ENCODE measurements at regions not wholly inside any gene's neighbourhood (a gene's known extent, or its start where the extent isn't known, plus 50 kb on each side); places are given as distances from the start of the nearest gene placed in this dataset.

DNA sequence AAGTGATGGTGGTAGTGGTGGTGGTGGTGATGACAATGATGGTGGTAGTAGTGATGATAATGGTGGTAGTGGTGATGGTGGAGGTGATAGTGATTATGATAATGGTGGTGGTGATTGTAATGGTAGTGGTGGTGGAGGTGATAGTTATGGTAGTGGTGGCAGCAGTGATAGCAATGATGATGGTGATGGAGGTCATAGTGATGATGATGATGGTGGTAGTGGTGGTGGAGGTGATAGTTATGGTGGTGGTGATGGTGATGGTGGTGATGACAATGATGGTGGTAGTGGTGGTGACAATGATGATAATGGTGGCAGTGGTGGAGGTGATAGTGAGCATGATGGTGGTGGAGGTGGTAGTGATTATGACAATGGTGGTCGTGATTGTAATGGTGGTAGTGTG, 191.7 kb upstream of the RNF32 start:
- no peak for DNase-seq (ENCODE audit: low read depth)

DNA sequence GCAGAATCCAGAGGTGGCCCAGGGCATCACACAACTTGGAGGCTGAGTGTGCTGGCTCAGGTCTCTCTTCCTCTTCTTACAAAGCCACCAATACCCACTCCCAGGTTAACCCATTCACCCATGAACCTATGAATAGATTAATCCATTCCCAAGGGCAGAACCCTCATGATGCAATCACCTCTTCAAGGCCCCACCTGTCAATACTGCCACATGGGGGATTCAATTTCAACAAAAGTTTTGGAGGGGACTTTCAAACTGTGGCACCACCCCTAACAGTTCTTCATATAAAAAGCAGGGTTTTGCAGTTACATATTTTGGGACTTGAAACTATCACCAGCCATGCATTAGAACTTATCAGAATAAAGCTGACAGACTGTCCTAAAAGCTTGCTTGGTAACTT, 193.6 kb upstream of the RNF32 start:
- DNase-seq (ENCODE audit: low read depth): no peak

DNA sequence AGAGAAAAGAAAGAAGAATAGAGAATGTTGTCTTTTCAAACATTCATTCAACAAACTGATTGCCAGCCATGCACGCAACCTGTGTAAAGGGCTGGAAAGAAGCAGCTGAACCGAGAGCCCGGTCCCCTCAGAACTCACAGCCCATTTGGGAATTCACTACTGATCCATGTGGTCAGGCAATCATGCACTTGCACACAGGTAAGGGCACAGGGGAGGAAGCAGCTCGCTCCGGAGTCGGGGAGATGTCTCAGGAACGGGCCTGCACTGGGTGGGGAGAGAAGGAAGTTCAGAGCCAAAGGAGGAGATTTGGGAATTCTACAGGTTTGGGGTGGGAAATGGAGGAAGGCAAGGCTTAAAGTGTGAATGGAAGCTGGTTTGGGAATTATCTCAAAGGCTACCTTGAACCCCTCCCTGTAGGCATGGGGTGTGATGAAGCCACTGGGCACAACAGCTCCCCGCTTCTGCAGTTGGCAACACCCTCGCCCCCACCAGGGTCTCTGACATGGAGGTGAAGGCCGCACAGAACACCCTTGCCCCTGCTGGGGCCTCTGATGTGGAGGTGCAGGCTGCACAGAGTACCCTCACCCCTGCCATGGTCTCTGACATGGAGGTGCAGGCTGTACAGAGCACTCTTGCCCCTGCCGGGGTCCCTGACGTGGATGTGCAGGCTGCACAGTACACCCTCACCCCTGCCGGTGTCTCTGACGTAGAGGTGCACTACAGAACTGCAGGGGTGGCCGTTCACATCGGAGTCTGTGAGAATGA, 194.4 kb upstream of the RNF32 start:
- DNase-seq (ENCODE audit: low read depth): no peak

DNA sequence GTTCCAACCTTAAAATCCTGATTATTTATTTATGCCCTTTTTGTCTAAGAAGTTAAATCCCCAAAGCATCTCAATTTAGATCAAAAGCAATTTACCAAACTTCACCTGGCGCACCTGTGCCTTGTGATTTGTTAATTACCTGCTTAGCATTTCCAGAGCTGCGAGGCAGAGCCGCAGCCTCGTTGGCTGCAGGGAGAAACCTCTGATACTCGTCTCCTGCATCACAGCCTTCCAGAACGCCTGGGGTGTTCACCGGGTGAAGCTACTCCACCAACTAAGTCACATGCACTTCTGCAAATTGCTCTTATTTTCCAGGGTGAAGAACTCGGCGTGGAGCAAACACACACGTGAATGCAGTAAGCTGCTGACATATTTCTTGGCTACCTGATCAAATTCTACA, 198.1 kb upstream of the RNF32 start:
- no peak for DNase-seq (ENCODE audit: low read depth)

DNA sequence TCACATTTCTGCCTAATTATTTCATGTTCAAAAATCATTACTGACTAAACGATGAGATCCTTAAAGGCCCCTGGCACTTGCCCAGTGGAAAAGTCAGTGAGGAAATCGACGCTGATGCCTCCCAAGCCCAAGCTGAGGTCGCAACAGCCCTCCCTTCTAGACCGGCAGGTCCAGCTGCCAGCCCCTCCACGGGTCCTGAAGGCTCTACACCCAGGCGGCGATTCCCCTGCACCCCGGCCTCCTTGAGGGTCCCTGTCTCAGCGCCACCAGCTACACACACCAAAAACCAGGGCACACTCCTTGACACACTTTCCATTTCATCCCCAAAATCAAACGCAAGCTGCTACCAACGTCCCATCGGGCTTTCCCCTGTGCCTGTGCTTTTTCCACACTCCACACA, 200.1 kb upstream of the RNF32 start:
- DNase-seq (ENCODE audit: low read depth): no peak

DNA sequence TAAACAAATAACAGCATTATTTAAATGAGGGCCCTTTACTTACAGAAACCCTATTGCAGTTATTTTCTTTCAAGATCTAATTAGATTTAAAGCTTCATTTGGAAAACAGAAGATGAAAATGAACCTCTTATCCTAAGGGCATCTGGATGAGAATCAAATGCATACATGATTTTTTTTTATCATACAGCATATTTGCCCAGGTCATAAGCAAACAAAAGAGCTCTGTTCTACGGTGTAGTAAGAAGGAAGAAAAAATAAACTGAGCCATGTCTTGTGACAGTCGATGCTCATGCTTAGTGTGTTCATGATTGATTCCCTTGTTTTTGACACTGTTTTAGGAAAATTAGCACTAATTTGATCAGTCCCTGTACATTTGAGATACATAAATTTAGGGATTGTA, 202.6 kb upstream of the RNF32 start:
- no peak for DNase-seq (ENCODE audit: low read depth)

DNA sequence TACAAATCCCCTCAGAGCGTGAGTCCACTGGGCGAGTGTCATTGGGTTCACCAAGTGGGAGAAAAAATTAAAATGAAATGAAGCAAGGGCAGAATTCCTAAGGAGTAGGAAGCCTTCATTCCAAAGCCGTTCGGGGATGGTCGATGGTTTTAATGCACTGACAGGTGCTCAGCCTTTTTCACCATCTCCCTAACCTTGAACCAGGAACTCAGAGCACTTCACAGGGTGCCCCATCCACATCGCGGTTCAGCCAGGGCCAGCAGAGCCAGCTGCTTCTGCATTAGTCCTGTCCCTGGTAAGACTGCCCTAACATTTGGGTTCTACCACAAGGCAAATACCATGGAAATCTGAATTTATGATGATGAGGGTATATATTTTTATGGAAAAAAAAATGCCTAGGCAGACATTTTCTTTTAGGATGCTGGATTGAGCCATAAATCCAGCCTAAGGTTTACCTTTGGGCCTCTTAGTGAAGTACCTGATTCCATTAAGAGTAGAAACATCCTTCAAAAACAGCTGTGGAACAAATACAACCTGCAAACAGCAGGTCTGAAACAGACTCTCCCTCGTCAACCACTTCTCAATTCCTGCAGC, 203.5 kb upstream of the RNF32 start:
- no peak for DNase-seq (ENCODE audit: low read depth)

DNA sequence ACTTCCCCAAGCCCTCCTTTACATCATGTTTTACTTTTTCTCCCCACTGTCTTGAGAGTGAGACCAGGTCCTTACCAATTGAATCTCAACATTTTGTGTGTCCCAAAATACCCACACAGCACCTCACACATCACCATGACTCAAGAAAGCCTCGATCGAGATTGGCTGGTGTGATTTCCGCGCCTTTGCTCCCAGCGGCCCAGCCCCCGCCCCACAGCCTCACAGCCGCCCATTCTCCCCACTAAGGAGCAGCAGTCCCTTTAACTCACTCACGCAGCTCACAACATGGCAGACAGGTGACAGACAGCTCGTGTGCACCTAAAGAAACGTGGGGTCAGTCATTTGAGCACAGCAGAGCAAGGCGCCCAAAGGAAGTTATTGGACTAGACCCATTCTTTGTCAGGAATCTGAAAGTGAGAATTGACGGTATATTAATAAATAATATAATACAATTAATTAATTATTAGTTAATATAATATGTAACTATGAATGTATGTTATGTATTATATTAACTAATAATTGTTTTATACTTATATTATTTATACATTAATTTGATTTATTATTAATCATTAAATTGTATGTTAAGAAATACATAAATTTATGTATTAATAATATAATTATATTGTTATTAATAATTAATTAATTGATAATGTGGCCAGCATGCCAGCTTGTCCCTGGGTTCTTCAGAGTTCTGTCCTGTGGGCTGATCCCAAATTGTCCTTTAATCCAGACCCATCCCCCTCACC, 204.9 kb upstream of the RNF32 start:
- DNase-seq (ENCODE audit: low read depth): no peak

DNA sequence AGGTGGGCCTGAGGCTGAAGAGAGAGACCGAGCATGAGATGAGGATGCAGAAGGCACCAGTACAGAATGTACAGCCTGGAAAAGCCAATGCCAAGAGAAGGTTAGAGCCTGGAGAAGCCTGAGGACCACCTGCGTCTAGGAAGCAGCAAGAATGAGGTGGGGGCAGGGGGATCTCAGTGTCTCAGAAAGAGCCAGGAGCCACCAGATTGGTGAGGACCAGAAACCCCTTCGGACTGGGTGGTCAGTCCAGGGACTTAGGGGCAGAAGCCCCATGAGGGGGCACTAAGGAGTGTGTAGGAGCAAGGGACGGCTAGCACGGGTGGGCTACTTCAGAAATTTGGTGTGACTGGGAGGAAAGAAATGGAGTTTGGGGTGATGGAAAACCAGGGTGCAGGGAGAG, 205.9 kb upstream of the RNF32 start:
- no peak for DNase-seq (ENCODE audit: low read depth)

DNA sequence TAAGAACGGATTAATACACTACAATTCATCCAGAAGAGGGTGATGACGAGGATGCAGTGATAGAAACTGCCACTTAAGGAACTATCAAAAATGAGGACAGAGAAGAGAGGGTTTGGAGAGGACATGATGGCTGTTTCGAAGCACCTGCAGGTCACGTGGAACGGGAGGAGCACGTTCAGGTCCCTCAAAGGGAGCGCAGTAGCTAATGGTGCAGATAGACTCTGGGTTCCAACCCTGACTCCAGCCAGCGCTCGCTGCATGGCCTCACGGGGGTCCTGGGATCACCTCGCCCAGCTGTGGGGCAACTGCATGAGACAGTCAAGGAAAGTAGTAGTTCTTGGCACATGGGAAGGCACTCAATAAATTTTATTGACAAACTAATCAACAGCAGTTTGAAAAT, 208.6 kb upstream of the RNF32 start:
- no peak for DNase-seq (ENCODE audit: low read depth)

DNA sequence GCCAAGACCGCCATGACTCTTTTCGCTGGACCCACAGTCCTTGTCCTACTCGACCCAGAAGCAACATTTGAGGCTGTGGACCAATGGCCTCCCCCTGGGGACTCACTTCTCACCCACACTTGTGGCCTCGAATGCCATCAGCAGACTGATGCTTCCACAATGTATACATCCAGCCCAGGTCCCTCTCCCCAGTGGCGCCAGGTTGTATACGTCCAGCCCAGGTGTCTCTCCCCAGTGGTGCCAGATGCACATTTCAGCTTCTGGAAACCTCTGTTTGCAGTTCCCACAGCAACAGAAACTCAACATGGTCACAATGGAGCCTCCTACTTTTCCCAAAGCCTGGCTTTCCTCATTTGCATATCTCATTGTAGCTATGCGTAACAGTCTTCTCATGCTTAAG, 210.5 kb upstream of the RNF32 start:
- DNase-seq (ENCODE audit: low read depth): no peak

DNA sequence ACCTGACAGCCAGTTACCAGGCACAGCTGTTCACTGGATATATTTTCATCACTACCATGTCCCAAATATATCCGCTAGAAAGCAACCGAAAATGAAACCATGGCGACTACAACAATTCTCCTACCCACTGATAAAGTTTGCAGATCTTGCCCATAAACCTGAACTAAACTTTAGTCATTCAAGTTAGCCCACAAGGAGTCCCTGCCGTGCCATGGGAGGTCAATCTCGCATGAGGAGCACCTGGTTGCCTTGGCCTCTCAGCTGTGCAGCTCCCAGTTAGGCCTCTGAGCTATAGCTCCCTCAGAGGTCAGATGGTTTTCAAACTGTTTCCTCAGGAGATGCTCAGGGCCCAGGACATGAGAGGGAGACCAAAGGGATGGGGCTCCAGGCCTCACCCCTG, 211.1 kb upstream of the RNF32 start:
- DNase-seq (ENCODE audit: low read depth): no peak

DNA sequence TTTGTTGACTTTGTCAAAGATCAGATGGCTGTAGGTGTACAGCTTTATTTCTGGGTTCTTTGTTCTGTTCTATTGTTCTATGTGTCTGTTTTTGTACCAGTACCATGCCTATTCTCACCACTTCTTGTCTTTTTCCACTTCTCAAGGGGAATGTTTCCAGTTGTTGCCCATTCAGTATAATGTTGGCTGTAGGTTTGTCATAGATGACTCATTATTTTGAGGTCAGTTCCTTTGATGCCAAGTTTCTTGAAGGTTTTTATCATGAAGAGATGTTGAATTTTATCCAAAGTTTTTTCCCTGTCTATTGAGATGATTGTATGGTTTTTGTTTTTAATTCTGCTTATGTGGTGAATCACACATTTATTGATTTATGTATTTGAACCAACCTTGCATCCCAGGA, 216.7 kb upstream of the RNF32 start:
- no peak for DNase-seq (ENCODE audit: low read depth)

DNA sequence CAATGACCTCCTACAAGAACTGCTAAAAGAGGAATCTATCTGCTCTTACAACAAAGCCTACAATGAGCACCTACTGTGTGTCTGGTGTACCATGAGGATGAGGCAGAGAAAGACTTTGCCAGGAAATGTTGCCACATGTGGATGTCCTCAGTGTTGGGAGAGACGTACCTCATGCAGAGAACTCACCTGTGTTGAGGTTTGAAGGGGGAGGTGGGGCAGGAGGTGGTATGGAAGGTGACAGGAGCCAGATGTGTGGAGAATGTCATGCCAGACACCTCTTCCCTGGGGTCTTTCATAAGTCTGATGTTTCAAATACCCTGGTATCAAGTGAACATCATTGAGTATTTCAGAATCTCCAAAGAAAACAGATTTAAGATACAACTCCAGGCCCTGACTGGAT, 220.1 kb upstream of the RNF32 start:
- DNase-seq (ENCODE audit: low read depth): no peak

DNA sequence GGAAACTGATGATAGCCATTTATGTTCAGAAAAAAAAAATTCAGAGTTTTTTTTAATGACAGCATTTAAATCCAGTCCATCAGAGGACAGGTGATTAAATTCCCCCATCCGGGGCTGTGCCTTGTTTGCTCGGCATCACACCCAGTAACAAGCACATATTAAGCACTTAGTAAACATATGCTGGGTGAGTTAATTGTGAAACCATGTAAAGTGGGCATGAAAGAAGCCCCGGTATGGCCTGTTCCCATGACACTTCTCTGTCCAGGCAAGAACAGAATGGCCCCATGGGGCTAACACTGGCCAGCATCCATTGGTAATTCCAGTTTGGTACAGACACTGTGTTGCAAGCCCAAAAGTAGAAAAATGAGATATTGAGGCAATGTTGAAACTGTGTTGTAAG, 220.8 kb upstream of the RNF32 start:
- DNase-seq (ENCODE audit: low read depth): no peak

DNA sequence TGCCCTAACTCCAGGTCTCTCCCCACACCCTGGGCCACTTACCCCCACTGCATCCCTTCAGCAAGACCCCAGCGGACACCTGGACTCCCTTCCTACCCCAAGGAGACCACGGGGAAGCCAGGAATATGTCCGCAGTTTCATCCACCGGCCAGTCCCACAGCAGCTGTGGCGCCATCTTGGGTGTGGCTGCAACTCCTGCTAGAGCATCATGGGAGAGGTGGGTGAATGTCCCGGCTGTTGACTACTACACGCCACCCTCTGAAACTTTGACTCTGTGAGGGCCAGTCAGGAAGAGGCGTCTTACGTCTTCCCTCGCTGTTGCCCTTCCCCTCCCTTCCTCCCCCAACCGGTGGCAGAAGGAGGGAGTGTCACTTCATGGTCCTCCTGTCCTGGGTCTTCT, 238.3 kb upstream of the RNF32 start:
- DNase-seq (ENCODE audit: low read depth): no peak

DNA sequence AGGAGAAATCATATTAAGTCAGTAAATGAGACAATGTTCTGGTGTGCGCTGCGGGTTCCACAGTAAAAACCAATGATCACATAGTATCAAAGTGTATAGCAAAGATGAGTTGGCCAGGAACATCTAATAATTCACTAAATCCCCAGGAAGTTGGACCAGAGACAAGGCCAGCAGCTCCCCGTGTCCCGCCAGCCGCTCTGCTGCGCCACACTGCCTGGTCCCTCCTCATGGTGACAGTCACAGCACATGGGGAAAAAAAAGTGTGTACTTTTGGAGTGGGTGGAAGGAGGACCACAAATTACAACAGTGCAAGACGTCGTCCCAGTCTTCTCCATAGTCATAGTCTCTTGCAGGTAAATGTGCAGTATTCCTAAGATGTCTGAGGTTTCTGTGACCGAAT, 239.0 kb upstream of the RNF32 start:
- DNase-seq (ENCODE audit: low read depth): no peak

DNA sequence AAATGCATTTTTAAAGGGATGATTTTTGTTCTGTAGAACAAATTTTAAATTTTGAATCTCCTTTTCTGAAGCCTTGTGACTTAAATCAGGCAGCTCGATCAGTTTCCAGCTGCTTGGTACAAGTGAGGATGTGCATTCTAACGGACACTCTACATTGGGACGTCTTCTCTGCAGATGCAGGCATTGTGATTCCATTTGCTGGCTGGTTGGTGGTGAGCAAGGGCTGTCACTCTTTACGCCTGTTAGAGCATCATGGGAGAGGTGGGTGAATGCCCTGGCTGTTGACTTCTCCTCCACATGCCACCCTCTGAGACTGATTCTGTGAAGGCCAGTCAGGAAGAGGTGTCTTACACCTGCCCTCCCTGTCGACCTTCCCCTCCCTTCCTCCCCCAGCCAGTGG, 240.5 kb upstream of the RNF32 start:
- DNase-seq (ENCODE audit: low read depth): no peak

DNA sequence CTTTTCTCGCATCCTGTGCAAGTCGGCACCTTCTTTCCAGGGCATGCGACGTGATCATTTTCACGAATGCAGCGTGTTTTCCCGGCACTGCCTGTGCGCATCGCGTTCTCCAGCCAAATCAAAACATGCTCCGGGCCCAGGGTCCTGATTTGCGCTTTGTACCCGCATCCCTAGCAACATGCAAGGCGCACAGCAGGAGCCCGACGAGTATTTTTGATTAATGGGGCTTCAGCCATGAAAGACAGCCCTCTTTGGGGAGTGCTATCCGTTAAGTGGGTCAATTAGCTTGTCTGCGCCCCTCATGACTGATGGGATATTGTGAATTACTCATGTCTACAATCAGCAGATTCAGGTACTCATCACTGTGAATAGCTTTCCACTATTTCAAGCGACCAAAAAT, 243.3 kb upstream of the RNF32 start:
- no peak for DNase-seq (ENCODE audit: low read depth)

DNA sequence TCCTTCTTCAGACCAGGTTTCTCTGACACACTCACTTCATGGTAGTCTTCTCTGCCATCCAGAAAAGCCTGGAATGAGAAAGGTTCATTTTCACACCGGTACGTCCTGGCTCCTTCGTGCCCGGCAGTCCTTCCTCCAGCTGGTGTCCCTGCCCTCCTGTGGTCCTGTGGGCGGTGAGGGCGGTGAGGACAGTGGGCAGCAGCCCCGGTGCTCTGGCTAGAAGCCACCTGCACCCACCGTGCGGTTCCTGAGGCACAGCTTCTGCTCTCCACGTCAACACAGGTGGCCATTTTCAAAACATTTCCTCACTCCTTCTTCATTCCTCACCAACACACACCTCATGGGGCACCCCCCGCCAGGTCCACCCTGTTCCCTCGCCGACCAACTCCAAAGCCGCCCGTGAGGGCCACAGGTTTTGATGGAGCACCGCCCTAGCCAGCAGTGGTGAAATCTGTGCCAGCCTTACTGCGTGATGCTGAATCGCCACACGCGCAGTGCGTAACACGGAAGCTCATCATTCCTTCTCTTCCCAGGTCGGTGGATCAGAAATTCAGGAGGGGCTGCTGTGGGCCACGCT, 251.4 kb upstream of the RNF32 start:
- DNase-seq (ENCODE audit: low read depth): no peak

DNA sequence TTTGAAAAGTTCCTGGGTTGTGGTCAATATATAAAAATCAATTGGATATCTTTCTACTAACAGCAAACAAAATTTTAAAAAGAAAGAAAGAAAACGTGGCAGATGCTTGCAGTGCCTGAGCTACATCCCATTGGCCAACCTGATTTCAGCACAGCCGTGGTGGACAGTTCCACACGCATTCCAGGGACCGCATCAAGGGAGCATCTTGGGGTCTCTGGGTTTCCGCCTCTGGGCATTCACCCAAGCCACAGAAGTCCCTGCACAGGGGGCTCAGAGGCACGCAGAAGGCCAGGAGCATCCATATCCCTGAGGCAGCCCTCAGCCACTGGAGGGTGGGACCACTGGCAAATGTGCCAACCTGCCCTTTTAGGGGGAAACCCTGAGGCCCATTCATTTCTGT, 254.5 kb upstream of the RNF32 start:
- no peak for DNase-seq (ENCODE audit: low read depth)

DNA sequence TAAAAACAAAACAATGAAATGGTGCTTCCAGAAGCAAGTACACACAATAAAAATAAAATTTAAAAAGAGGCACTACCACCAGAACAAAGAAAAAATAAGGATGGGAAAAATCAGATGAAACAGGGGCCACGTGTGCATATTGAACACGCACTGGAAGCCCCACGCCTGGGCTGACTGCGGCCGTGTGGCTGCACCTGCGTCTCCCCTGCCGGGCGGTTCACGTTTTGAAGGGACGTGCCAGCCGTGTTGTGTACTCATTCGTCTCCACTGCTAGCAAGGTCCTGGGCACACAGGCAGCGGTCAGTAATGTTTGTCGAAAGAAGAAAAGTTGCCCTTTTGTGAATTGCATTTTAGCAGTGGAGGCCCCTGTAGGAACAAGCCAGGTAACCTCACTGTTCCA, 255.9 kb upstream of the RNF32 start:
- DNase-seq (ENCODE audit: low read depth): no peak

DNA sequence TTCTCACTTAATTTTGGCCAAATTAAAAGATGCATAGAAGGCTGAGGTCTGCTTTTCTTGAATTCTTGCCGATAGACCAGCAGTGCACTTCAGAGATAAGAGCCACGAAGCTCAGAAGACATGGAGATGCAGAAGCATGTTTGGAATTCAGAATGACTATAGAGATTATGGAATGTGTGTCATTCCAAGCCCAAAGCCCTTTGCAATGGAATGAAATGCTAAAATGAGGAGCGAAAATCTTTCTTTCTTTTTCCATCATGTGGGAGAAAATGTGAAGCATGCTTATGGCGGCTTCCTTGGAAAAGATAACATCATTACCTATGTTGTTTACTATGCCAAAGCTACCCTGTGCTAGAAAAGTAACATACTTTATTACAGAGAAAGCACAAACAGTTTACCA, 257.0 kb upstream of the RNF32 start:
- DNase-seq (ENCODE audit: low read depth): no peak

Data from stimulated activated CD8-positive, alpha-beta memory T cell treated with anti-CD3 and anti-CD28 coated beads, Interleukin-12 subunit alpha, Interleukin-12 subunit beta, amount 100 ng/mL, for 1 hour (primary cell).